ENCODE measurements at regions not wholly inside any gene's neighbourhood (a gene's known extent, or its start where the extent isn't known, plus 50 kb on each side); places are given as distances from the start of the nearest gene placed in this dataset.

- TF ChIP-seq ZSCAN20 (CRISPR knock-in tag; IDR thresholded peaks at IDR 0.05; ENCODE audit: borderline replicate concordance), result no peak
- TF ChIP-seq ATF3 (CRISPR knock-in tag; IDR thresholded peaks at IDR 0.05), result no peak
- TF ChIP-seq ZNF10 (CRISPR knock-in tag; IDR thresholded peaks at IDR 0.05; ENCODE audit: borderline replicate concordance, low read depth), result no peak
- TF ChIP-seq TOE1 (CRISPR knock-in tag; IDR thresholded peaks at IDR 0.05), result no peak
- no peak for TF ChIP-seq ZNF879 (CRISPR knock-in tag; IDR thresholded peaks at IDR 0.05)
Observed at GRCh38 chr2:153588408-153588807, 109.8 kb upstream of the RPRM start.
